ENCODE measurements at regions not wholly inside any gene's neighbourhood (a gene's known extent, or its start where the extent isn't known, plus 50 kb on each side); places are given as distances from the start of the nearest gene placed in this dataset.
A peak's percentile ranks its signal among the peaks of the same experiment; 100 is the strongest.

GRCh38 chr13:30151388-30151787, 156.0 kb downstream of the KATNAL1 start:
- DNase-seq (ENCODE audit: low read depth in 2 of 3, low spot score in 2 of 3), result no peak

GRCh38 chr13:30149248-30149647, 158.1 kb downstream of the KATNAL1 start:
- no peak for DNase-seq (ENCODE audit: low read depth in 2 of 3, low spot score in 2 of 3)

DNA sequence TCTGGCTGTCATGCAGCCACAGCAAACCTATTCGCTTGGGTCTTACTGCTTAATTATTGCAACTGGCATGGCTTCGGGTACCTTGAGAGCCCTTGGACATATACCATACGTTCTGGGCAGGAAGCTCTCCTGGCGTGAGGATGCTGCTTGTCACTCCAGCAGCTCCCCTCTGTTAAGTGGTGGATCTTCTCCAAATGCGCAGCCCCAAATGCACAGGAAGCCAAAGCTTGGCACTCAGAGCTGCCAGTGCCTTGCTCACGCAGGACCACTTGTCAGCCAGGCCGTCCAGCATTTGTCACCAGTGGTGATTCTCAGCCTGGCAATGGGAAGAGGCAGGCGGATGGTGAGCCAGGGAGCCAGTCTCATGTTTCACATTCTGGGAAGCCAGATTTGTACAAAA, 158.6 kb downstream of the KATNAL1 start:
- no peak for DNase-seq (ENCODE audit: low read depth in 2 of 3, low spot score in 2 of 3)

- DNase-seq (ENCODE audit: low read depth in 2 of 3, low spot score in 2 of 3), result no peak
Observed at GRCh38 chr13:30148171-30148754, 159.1 kb downstream of the KATNAL1 start.

DNA sequence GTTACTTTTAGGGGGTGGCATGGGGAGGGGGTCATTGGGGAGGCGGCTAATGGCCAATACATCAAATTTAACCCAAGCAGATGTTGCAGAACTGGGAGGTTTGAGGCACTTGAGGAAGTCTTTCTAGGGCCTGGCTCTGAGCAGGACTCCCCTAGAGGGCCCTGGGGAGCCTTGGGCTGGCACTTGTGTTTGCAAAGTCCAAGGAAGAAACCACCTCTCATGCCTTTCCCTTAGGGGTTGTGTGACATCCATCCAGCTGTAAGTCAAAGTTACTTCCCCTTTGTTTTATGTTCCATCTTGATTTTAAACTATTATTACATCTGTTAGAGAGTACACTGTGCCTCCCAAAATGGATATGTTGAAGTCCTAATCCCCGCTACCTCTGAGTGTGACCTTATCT, 159.9 kb downstream of the KATNAL1 start:
- DNase-seq (ENCODE audit: low read depth in 2 of 3, low spot score in 2 of 3), result peak in 1 of 3 donors; percentile 55

- no peak for DNase-seq (ENCODE audit: low read depth in 2 of 3, low spot score in 2 of 3)
Observed at GRCh38 chr13:30147015-30147414, 160.3 kb downstream of the KATNAL1 start.

DNA sequence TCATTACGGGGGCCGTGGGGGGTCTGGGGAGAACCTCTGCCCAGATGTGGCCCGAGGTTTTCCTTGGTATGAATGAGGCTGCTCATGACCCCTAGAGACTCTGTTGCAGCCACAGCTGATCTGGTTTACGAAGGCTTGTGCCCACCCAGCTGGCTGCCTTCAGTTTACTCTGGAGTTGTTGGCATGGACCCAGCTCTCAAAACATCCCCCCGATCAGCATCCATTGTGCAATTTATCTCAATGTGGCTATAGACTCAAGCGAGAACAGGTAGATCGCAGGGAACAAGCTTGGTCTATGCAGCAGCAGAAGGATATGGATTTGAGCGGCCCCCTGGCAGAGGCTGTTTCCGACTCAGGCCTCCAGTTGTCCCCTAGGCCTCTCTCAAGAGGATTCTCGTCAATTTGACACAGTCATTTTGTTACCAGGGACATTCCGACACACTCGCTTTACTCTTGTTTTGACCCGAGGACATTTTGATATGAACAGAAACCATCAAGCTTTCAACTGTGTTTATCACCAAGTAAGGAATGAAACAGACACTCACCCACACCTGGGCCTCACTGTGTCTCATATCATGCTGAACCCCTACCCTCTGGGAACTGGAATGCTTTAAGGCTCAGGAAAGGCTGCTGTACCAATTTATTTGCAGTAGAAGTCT, 161.5 kb downstream of the KATNAL1 start:
- no peak for DNase-seq (ENCODE audit: low read depth in 2 of 3, low spot score in 2 of 3)

GRCh38 chr13:30143666-30144400, 163.5 kb downstream of the KATNAL1 start:
- DNase-seq (ENCODE audit: low read depth in 2 of 3, low spot score in 2 of 3), result no peak

DNA sequence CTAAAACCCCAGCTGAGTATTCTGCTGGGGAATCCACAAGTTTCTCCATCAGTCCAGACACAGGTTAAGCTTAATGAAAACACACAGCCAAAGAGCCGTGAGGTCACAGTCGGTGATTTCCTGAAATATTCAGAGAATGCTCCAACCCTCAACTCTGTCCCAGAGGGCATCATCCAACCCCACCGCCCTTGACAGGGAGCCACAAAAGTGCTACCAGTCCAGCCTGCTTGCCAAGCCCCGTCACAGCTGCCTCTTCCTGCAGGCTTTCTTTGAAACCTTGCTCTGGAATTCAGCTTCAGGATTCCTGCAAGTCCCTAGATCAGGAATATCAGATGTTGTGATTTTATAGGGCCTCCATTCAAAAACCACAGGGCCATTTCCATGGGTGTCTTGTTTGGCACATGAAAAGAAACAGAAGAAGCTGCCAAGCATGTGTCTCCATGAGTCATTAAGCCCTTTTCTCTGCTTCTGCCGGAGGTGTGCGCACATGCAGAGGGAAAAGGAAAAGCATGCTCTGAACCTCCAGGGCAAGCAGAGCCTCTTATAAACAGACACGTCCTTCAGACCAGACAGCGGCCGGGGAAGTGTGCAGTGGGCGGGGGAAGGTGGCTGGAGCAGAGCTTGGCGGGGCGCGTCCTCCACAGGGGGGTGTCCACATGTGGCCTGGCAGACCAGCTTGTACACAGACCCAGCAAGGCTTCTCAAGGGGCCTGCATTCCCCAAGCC, 164.7 kb downstream of the KATNAL1 start:
- no peak for DNase-seq (ENCODE audit: low read depth in 2 of 3, low spot score in 2 of 3)

- DNase-seq (ENCODE audit: low read depth in 2 of 3, low spot score in 2 of 3), result no peak
Observed at GRCh38 chr13:30141775-30142485, 165.4 kb downstream of the KATNAL1 start.

GRCh38 chr13:30140973-30141372, 166.4 kb downstream of the KATNAL1 start:
- no peak for DNase-seq (ENCODE audit: low read depth in 2 of 3, low spot score in 2 of 3)

- DNase-seq (ENCODE audit: low read depth in 2 of 3, low spot score in 2 of 3), result no peak
Observed at GRCh38 chr13:30138511-30138910, 168.8 kb downstream of the KATNAL1 start.

DNA sequence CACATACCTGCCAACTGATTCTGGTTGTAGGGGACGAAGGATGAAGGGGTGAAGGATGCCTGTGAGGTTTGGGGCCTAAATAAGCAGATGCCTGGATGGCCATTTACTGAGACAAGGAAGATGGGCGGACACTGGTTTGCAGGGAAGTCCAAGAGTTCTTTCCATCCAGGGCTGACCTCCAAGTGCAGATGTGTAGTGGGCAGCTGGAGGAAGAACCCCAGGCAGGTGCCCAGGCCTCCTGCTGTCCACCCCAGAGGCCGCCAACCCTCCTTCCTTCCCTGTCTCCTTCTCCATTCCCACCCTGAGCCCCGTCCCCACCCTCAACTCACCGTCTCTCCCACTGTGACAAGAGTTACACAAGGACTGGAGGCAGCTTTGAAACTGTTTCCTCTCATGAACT, 171.5 kb downstream of the KATNAL1 start:
- no peak for DNase-seq (ENCODE audit: low read depth in 2 of 3, low spot score in 2 of 3)

- no peak for DNase-seq (ENCODE audit: low read depth in 2 of 3, low spot score in 2 of 3)
Observed at GRCh38 chr13:30135351-30135750, 172.0 kb downstream of the KATNAL1 start.

DNA sequence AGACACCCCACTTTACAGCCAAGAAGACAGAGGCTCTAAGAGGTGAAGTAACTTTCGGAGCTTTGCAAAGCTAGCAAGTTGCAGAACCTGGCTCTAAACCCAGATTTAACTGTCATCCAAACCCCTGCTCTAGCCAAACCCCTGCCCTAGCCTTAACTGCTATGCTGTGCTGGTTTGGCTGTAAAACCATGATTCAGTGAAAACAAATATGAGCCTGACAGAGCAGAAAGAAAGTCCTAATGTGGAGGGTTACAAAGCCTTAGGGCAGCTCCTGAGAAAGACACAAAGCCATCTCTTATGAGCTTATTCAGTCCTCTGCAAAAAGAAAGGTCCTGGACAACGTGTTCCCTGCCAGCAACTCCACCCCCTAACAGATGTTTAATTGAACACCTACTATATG, 172.8 kb downstream of the KATNAL1 start:
- DNase-seq (ENCODE audit: low read depth in 2 of 3, low spot score in 2 of 3), result no peak

GRCh38 chr13:30133996-30134395, 173.4 kb downstream of the KATNAL1 start:
- no peak for DNase-seq (ENCODE audit: low read depth in 2 of 3, low spot score in 2 of 3)

DNA sequence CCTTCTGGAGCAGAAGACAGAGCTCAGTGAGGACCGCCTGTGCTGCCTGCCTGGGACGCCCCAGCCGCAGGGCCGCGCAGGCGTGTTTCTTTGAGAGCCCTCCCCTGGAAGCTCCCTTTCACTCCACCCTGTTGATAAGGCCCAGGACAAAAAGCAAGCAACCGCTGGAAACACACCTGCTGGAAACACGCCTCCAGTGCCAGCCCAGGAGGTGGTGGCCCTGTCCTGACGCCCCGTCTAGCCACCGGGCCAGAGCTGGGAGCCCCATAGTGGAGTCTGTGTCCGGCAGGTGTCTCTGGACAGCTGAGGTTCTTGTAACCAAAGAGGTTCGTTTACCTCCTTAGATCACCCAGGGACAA, 173.8 kb downstream of the KATNAL1 start:
- DNase-seq (ENCODE audit: low read depth in 2 of 3, low spot score in 2 of 3), result no peak

DNA sequence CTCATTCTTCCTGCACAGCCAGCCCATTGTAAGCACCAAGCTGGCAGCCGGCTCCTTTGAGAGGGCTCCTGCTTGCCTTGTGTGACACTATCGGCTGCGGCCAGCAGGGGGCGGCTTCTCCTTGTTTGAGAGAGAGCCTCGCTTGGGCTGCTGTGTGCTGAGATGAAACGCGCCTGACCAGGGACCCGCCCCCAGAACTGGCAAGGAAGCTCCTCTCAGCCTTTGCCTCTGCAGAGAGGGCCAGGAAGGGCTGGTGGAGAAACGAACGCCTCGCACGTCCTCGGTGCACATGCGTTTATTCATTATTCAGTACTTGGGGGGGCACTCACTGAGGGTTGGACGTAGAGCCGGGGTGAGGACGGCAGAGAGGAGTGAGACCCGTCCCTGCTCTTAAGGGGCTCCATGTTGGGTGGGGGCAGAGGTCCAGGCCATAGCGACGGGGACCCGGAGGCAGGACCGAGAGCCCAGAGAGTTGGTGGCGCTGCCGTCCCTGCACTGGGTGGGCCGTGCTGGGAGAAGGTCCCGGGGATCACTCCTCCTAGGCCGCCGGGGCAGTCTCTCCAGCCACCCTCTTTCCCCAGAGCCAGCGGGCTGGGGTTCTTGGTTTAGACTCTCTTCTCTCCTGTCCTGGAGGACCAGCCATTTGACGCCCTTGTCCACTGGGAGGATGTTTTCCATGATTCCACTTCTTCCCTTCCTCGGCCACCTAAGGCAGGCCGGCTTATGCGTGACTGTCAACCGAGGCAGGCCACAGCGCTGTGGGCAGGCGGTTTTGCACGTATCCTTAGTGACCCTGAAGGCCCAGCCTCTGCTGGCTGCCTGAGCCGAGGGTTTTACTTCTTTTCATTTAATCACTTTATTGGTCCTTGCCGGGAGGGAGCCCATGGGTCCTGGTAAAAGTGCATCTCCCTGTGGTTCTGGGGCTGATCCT, 174.5 kb downstream of the KATNAL1 start:
- peak; percentile 81 to 95 (median 90) for DNase-seq (ENCODE audit: low read depth in 2 of 3, low spot score in 2 of 3)

- no peak for DNase-seq (ENCODE audit: low read depth in 2 of 3, low spot score in 2 of 3)
Observed at GRCh38 chr13:30129411-30129810, 177.9 kb downstream of the KATNAL1 start.

- no peak for DNase-seq (ENCODE audit: low read depth in 2 of 3, low spot score in 2 of 3)
Observed at GRCh38 chr13:30128591-30128990, 178.8 kb downstream of the KATNAL1 start.

Measured in hematopoietic multipotent progenitor cell (in vitro differentiated cells).